Tibial nerve (tissue), 4 donors: ENCODE measurements at regions not wholly inside any gene's neighbourhood (a gene's known extent, or its start where the extent isn't known, plus 50 kb on each side); places are given as distances from the start of the nearest gene placed in this dataset.

Source experiments
- DNase-seq, 2 donors: peaks; one replicate each; pipeline ENCODE4 v3.0.0-alpha.2; 2019; ENCODE audit warnings: low spot score in 2 of 2
- H3K27ac ChIP-seq, 4 donors: fragments of 200-600 bp; sonication (generic) in 3 of 4; one replicate each; pipeline ENCODE4 v1.5.1; 2017 to 2019; ENCODE audit warnings: mild to moderate bottlenecking in 1 of 4
- H3K27me3 ChIP-seq, 2 donors: fragments of 200-600 bp; sonication (generic) in 1 of 2; one replicate each; pipeline versions ENCODE4 v1.5.1 to v1.6.0; 2017 to 2019
- H3K36me3 ChIP-seq, 3 donors: fragments of 200-600 bp; sonication (generic); one replicate each; pipeline ENCODE4 v1.5.1; 2018 to 2019
- H3K4me1 ChIP-seq, 4 donors: fragments of 200-600 bp; sonication (generic) in 3 of 4; one replicate each; pipeline ENCODE4 v1.5.1; 2017 to 2019
- H3K4me3 ChIP-seq, 4 donors: fragments of 200-600 bp; sonication (generic) in 3 of 4; one replicate each; pipeline ENCODE4 v1.5.1; 2017 to 2019; ENCODE audit warnings: mild to moderate bottlenecking in 1 of 4, moderate library complexity in 1 of 4
- H3K9me3 ChIP-seq, 4 donors: fragments of 200-600 bp; sonication (generic) in 3 of 4; one replicate each; pipeline ENCODE4 v1.5.1; 2017 to 2019
- CTCF ChIP-seq, 5 experiments: fragments of 200-600 bp in 3 of 5; fragments of 450-650 bp in 2 of 5; sonication (generic) in 3 of 5; IDR thresholded peaks; one replicate each; pipeline ENCODE4 v1.5.1; 2016 to 2019; ENCODE audit warnings: antibody characterized with exemption in 5 of 5, mild to moderate bottlenecking in 3 of 5, moderate library complexity in 2 of 5
- EP300 ChIP-seq, 2 donors: sonication (generic); formaldehyde crosslinking; IDR thresholded peaks; one replicate each; pipeline ENCODE4 v1.6.1; 2017; ENCODE audit warnings: antibody characterized with exemption in 2 of 2, mild to moderate bottlenecking in 1 of 2
- POLR2A ChIP-seq, 2 donors: fragments of 450-650 bp; IDR thresholded peaks; one replicate each; pipeline ENCODE4 v1.6.1; 2017; ENCODE audit warnings: antibody characterized with exemption in 2 of 2, mild to moderate bottlenecking in 2 of 2, moderate library complexity in 2 of 2
- WGBS, 2 donors: methylation state at CpG; one replicate each; pipeline ENCODE4 v1.1.5; 2018; 5-methylcytosine and 5-hydroxymethylcytosine counted together

- no peak overlapping the region for H3K4me3 ChIP-seq
- DNase-seq: no peak
- WGBS, 2 donors: 57 to 77% methylated on average over 3 of the region's 3 CpGs
- no peaks in the 10 kb centered on the region for H3K27me3 ChIP-seq
- no peaks in the 10 kb centered on the region for H3K4me1 ChIP-seq
- TF ChIP-seq CTCF (IDR thresholded peaks at IDR 0.05) (no peak), EP300 (IDR thresholded peaks at IDR 0.05) (no peak), POLR2A (IDR thresholded peaks at IDR 0.05) (no peak)
- H3K9me3 ChIP-seq: no peaks in the 10 kb centered on the region
- no peaks in the 10 kb centered on the region for H3K36me3 ChIP-seq
- no peak overlapping the region for H3K27ac ChIP-seq
These were observed 336.3 kb upstream of the NOVA1 start for GRCh38 chr14:26934151-26934550.

DNA sequence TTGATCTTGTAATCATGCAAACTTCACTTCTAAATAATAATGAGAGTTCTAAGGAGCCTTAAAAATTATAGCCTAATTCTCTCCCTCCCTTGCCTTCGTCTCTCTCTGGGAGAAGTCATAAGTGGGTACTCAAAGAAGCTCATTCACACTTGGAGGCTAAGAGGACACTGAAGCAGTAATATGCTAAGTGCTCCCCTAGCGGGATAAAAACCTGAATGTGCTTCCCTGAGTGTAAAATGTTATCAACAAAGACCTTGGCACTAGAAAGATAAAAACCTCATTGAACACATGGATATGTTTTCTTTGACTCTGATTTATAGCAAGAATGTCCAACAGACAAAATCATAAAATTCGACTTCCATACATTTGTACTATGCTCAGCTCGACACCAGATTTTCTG is 337.9 kb upstream of the NOVA1 start:
- no peak for DNase-seq
- no peaks in the 10 kb centered on the region for H3K4me1 ChIP-seq
- TF ChIP-seq CTCF (IDR thresholded peaks at IDR 0.05): no peak
- no peaks in the 10 kb centered on the region for H3K9me3 ChIP-seq
- no peaks in the 10 kb centered on the region for H3K27me3 ChIP-seq
- H3K27ac ChIP-seq: no peak overlapping the region
- no peaks in the 10 kb centered on the region for H3K36me3 ChIP-seq
- WGBS, 2 donors: 62 to 70% methylated on average over 4 of the region's 4 CpGs
- no peak overlapping the region for H3K4me3 ChIP-seq

GRCh38 chr14:26938054-26938453 is 340.2 kb upstream of the NOVA1 start:
- H3K9me3 ChIP-seq: no peaks in the 10 kb centered on the region
- no peaks in the 10 kb centered on the region for H3K27me3 ChIP-seq
- DNase-seq: no peak
- H3K27ac ChIP-seq: no peak overlapping the region
- no peak for TF ChIP-seq CTCF (IDR thresholded peaks at IDR 0.05)
- no peak for TF ChIP-seq POLR2A (IDR thresholded peaks at IDR 0.05)
- no peak for TF ChIP-seq EP300 (IDR thresholded peaks at IDR 0.05)
- no peaks in the 10 kb centered on the region for H3K4me1 ChIP-seq
- H3K4me3 ChIP-seq: no peak overlapping the region
- 88 to 100% methylated on average over 1 of the region's 1 CpG for WGBS, 2 donors
- H3K36me3 ChIP-seq: no peaks in the 10 kb centered on the region

DNA sequence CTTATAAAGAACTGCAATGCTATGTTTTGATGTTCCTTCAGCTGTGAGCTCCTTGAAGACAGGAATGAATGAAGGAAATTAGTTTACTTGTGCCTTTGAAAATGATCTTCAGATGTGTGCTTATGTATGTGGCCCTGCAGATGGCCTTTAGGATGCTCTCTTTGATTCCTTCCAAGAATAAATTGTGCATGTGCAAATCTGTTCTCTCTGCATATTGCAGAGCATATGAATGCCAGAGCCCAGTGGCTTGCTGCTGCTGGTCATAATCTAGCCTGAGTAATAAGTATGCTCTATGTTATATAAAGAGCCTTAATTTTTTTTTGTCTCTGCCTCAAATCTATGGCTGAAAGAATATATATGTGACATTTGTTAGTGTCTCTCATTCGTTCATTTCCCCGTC is 341.9 kb upstream of the NOVA1 start:
- H3K36me3 ChIP-seq: no peaks in the 10 kb centered on the region
- no peak overlapping the region for H3K4me3 ChIP-seq
- TF ChIP-seq CTCF (IDR thresholded peaks at IDR 0.05): no peak
- no peak for TF ChIP-seq EP300 (IDR thresholded peaks at IDR 0.05)
- no peak for TF ChIP-seq POLR2A (IDR thresholded peaks at IDR 0.05)
- no peaks in the 10 kb centered on the region for H3K4me1 ChIP-seq
- no peak for DNase-seq
- no peak overlapping the region for H3K27ac ChIP-seq
- H3K27me3 ChIP-seq: no peaks in the 10 kb centered on the region
- H3K9me3 ChIP-seq: no peaks in the 10 kb centered on the region
- 92 to 94% methylated on average over 2 of the region's 2 CpGs for WGBS, 2 donors

GRCh38 chr14:26941521-26941920 is 343.7 kb upstream of the NOVA1 start:
- no peaks in the 10 kb centered on the region for H3K36me3 ChIP-seq
- no peaks in the 10 kb centered on the region for H3K4me1 ChIP-seq
- H3K27me3 ChIP-seq: no peaks in the 10 kb centered on the region
- no peaks in the 10 kb centered on the region for H3K9me3 ChIP-seq
- no peak overlapping the region for H3K27ac ChIP-seq
- no peak for TF ChIP-seq POLR2A (IDR thresholded peaks at IDR 0.05)
- H3K4me3 ChIP-seq: no peak overlapping the region
- no peak for DNase-seq
- 80 to 90% methylated on average over 2 of the region's 2 CpGs for WGBS, 2 donors

DNA sequence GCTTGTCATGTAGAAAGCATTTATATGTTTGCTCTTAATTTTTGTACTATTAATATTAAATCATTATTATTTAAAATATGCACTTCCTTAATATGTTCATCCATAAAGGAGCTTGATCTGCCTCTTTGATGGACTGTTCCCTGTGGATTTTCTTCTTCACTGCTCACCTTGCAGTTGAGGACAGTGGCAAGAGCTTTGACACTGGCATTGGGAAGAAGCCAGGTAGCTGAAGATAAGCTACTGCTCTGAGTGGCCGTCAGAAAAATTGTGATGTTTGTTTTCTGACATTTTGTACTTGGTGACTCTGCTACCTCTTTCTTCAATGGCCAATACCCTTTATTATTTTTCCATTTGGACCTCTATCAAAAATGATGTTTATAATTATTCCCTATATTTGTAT is 349.4 kb upstream of the NOVA1 start:
- Histone ChIP-seq H3K9me3 (peaks cover 0 to 6% (median 1%) of the 10 kb centered on the region in 4 donors), H3K36me3 (no peaks in the 10 kb centered on the region), H3K27me3 (no peaks in the 10 kb centered on the region), H3K4me3 (no peak overlapping the region), H3K4me1 (no peaks in the 10 kb centered on the region), H3K27ac (no peak overlapping the region)
- no peak for DNase-seq
- 94 to 96% methylated on average over 1 of the region's 1 CpG for WGBS, 2 donors
- TF ChIP-seq CTCF (IDR thresholded peaks at IDR 0.05) (no peak), POLR2A (IDR thresholded peaks at IDR 0.05) (no peak), EP300 (IDR thresholded peaks at IDR 0.05) (no peak)
